NCI-H187 treated with DMSO at 0.1 percent for 48 hours (cell line): ENCODE measurements at regions not wholly inside any gene's neighbourhood (a gene's known extent, or its start where the extent isn't known, plus 50 kb on each side); places are given as distances from the start of the nearest gene placed in this dataset.

Source experiments
- DNase-seq: peaks from one replicate; lab custom pipeline; 2025; lab: John Stamatoyannopoulos, UW

- DNase-seq = no peak
These were observed 137.6 kb downstream of the GOLIM4 start for GRCh38 chr3:167958141-167958540.

- DNase-seq = no peak
These were observed 142.8 kb downstream of the GOLIM4 start for GRCh38 chr3:167952969-167953368.

GRCh38 chr3:167950212-167950611 is 145.5 kb downstream of the GOLIM4 start:
- no peak for DNase-seq

GRCh38 chr3:167941234-167941995 is 154.3 kb downstream of the GOLIM4 start:
- peak; percentile 85 for DNase-seq

GRCh38 chr3:167940241-167940640 is 155.5 kb downstream of the GOLIM4 start:
- DNase-seq = no peak

GRCh38 chr3:167938516-167938915 is 157.2 kb downstream of the GOLIM4 start:
- DNase-seq = no peak

- DNase-seq = no peak
These were observed 159.7 kb downstream of the GOLIM4 start for GRCh38 chr3:167936019-167936418.

GRCh38 chr3:167930453-167930852 is 165.3 kb downstream of the GOLIM4 start:
- DNase-seq = no peak

- DNase-seq = no peak
These were observed 165.8 kb downstream of the GOLIM4 start for GRCh38 chr3:167929968-167930367.

GRCh38 chr3:167928381-167928780 is 167.3 kb downstream of the GOLIM4 start:
- no peak for DNase-seq

- no peak for DNase-seq
These were observed 175.0 kb downstream of the GOLIM4 start for GRCh38 chr3:167920747-167921146.

GRCh38 chr3:167919590-167919989 is 176.1 kb downstream of the GOLIM4 start:
- DNase-seq = no peak

GRCh38 chr3:167918686-167919085 is 177.0 kb downstream of the GOLIM4 start:
- DNase-seq = no peak

- DNase-seq = no peak
These were observed 177.6 kb downstream of the GOLIM4 start for GRCh38 chr3:167918008-167918596.

GRCh38 chr3:167913219-167913835 is 177.8 kb downstream of the SERPINI1 start:
- DNase-seq = no peak

GRCh38 chr3:167909952-167910351 is 174.4 kb downstream of the SERPINI1 start:
- no peak for DNase-seq

GRCh38 chr3:167909504-167909896 is 174.0 kb downstream of the SERPINI1 start:
- DNase-seq = no peak

- no peak for DNase-seq
These were observed 173.4 kb downstream of the SERPINI1 start for GRCh38 chr3:167908746-167909503.

GRCh38 chr3:167908221-167908620 is 172.7 kb downstream of the SERPINI1 start:
- DNase-seq = no peak

GRCh38 chr3:167901138-167901537 is 165.6 kb downstream of the SERPINI1 start:
- no peak for DNase-seq

GRCh38 chr3:167899093-167899492 is 163.6 kb downstream of the SERPINI1 start:
- no peak for DNase-seq

GRCh38 chr3:167898091-167898490 is 162.6 kb downstream of the SERPINI1 start:
- DNase-seq = no peak

GRCh38 chr3:167895684-167896083 is 160.2 kb downstream of the SERPINI1 start:
- no peak for DNase-seq
